Vagina (tissue), 2 donors: ENCODE measurements at regions not wholly inside any gene's neighbourhood (a gene's known extent, or its start where the extent isn't known, plus 50 kb on each side); places are given as distances from the start of the nearest gene placed in this dataset.

Source experiments
- CTCF ChIP-seq, 3 experiments: fragments of 450-650 bp in 2 of 3; fragments of 200-600 bp in 1 of 3; sonication (generic) in 1 of 3; IDR thresholded peaks; one replicate each; pipeline ENCODE4 v1.5.1; 2017 to 2019; ENCODE audit warnings: antibody characterized with exemption in 3 of 3, mild to moderate bottlenecking in 2 of 3, moderate library complexity in 2 of 3
- POLR2A ChIP-seq, 2 donors: fragments of 450-650 bp; IDR thresholded peaks; one replicate each; pipeline ENCODE4 v1.6.1; 2017; ENCODE audit warnings: antibody characterized with exemption in 2 of 2, mild to moderate bottlenecking in 2 of 2, moderate library complexity in 2 of 2
- POLR2AphosphoS5 ChIP-seq, 2 donors: sonication (generic); formaldehyde crosslinking; IDR thresholded peaks; one replicate each; pipeline ENCODE4 v1.9.0; 2017; ENCODE audit warnings: antibody characterized with exemption in 2 of 2, mild to moderate bottlenecking in 2 of 2, low read depth in 1 of 2; ENCODE audit not compliant: insufficient read depth in 1 of 2

- TF ChIP-seq CTCF (IDR thresholded peaks at IDR 0.05) (no peak), POLR2A (IDR thresholded peaks at IDR 0.05) (no peak), POLR2AphosphoS5 (IDR thresholded peaks at IDR 0.05; ENCODE audit: insufficient read depth in 1 of 2, low read depth in 1 of 2) (no peak)
Measured at GRCh38 chrX:12032082-12032481, 106.2 kb upstream of the FRMPD4 start.
